Prostate gland (tissue), 2 donors: ENCODE measurements at regions not wholly inside any gene's neighbourhood (a gene's known extent, or its start where the extent isn't known, plus 50 kb on each side); places are given as distances from the start of the nearest gene placed in this dataset.

Source experiments
- CTCF ChIP-seq, 4 experiments: fragments of 200-600 bp in 2 of 4; fragments of 450-650 bp in 2 of 4; sonication (generic) in 2 of 4; IDR thresholded peaks; 1 replicate in 3 of 4; 2 replicates in 1 of 4; pipeline ENCODE4 v1.5.1; 2016 to 2019; ENCODE audit warnings: antibody characterized with exemption in 4 of 4, mild to moderate bottlenecking in 2 of 4, moderate library complexity in 2 of 4
- POLR2AphosphoS5 ChIP-seq: sonication (generic); formaldehyde crosslinking; IDR thresholded peaks from one replicate; pipeline ENCODE4 v1.6.1; 2017; ENCODE audit warnings: antibody characterized with exemption

GRCh38 chr2:81436256-81436655, 1131.7 kb upstream of the LRRTM1 start:
- no peak for TF ChIP-seq CTCF (IDR thresholded peaks at IDR 0.05)
- no peak for TF ChIP-seq POLR2AphosphoS5
